ENCODE measurements at regions not wholly inside any gene's neighbourhood (a gene's known extent, or its start where the extent isn't known, plus 50 kb on each side); places are given as distances from the start of the nearest gene placed in this dataset.
"Not testable (repeated sequence)": the region's sequence is repeated elsewhere in the genome, so short reads cannot be mapped to it uniquely, and the experiment has no call there.

GRCh38 chr4:67332627-67333026, 212.7 kb downstream of the CENPC start:
- DNase-seq (ENCODE audit: low spot score): no peak

GRCh38 chr4:67328393-67328792, 216.9 kb downstream of the CENPC start:
- DNase-seq (ENCODE audit: low spot score): no peak

DNA sequence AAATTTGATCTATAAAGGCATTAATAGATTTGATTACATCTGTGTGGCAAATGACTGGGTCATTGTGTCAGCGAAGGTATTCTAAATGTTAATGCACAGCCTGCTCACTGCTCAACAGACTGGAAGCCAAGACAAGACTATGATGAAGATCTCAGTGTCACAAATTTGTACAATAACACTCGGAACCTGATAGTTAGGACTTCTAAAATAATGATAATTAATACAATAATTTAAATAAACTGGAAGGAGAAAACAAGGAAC, 217.4 kb downstream of the CENPC start:
- DNase-seq (ENCODE audit: low spot score): no peak

GRCh38 chr4:67327245-67328017, 217.9 kb downstream of the CENPC start:
- DNase-seq (ENCODE audit: low spot score): no peak

GRCh38 chr4:67325791-67326190, 219.5 kb downstream of the CENPC start:
- DNase-seq (ENCODE audit: low spot score): no peak

DNA sequence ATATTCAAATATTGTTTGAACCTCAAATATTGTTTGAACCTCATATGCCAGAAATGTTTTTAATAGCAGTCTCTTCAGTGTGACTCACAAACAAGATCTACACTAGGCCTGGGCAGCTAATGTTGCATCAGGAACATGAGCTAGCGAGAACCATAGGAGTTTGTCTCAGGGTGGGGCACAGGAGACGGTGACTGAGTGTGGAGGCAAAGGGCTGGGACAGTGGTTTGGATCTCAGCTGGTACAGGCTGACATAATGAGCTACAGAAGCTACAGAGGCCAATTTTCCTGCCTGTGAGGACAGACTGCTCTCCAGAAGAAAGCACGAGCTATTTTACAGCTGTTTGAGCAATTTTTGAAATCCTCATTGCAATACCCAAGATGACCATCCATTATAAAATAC, 224.7 kb downstream of the CENPC start:
- DNase-seq (ENCODE audit: low spot score): no peak

DNA sequence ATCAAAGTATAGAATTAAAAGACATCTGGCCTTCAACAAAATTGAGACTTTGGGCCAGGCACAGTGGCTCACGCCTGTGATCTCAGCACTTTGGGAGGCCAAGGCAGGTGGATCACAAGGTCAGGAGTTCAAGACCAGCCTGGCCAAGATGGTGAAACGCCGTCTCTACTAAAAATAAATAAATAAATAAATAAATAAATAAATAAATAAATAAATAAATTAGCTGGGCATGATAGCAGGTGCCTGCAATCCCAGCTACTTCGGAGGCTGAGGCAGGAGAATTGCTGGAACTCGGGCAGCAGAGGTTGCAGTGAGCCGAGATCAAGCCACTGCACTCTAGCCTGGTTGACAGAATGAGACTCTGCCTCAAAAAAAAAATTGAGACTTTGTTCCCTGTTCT, 225.7 kb downstream of the CENPC start:
- DNase-seq (ENCODE audit: low spot score): not testable (repeated sequence)

DNA sequence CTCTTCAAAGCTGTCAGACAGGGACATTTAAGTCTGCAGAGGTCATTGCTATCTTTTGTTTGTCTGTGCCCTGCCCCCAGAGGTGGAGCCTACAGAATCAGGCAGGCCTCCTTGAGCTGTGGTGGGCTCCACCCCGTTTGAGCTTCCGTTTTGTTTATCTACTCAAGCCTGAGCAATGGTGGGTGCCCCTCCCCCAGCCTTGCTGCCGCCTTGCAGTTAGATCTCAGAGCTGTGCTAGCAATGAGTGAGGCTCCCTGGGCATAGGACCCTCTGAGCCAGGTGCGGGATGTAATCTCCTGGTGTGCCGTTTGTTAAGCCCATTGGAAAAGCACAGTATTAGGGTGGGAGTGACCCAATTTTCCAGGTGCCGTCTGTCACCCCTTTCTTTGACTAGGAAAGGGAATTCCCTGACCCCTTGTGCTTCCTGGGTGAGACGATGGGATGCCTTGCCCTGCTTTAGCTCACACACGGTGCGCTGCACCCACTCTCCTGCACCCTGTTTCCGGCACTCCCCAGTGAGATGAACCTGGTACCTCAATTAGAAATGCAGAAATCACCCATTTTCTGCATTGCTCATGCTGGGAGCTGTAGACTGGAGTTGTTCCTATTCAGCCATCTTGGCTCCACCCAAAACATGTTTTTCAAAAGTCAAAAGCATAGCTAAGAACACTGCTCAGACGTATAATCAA, 244.7 kb downstream of the CENPC start:
- DNase-seq (ENCODE audit: low spot score): not testable (repeated sequence)

DNA sequence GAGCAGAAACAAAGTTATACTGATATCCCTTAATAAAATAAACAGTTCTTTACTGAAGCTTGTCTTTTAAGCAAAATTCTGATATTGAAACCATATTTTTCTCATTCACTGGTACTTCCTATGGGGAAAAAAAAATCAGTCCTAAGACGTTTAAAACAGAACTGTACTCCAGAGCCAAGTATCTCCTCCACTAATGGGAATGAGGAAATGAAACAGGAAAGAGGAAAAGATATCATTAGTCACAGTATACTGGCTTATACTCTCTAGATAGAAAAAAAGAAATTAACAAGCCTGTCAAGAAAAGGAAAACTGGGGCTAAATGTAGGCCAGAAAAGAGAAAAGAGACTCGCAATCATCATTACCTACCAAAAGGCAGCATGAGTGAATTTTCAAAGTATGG, 252.7 kb downstream of the CENPC start:
- DNase-seq (ENCODE audit: low spot score): no peak

- no peak for DNase-seq (ENCODE audit: low spot score)
Observed at GRCh38 chr4:67292045-67292444, 253.3 kb downstream of the CENPC start.

GRCh38 chr4:67291644-67292043, 253.7 kb downstream of the CENPC start:
- no peak for DNase-seq (ENCODE audit: low spot score)

DNA sequence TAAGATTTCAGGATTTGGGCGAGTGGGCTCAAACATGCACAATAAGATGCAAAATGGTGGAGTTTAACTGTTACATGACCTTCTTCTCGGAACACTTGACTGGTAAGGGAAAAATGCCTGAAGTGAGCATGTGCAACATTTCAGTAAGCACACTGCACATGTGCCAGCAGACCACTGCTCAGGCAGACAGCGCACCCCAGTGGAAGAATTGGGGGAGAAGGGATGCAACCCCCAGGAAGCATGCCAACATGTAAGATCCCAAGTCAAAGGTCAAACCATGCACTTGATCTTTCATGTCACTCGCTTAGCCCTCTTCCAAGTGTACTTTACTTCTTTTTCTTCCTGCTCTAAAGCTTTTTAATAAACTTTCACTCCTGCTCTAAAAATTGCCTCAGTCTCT, 256.3 kb downstream of the CENPC start:
- DNase-seq (ENCODE audit: low spot score): no peak

DNA sequence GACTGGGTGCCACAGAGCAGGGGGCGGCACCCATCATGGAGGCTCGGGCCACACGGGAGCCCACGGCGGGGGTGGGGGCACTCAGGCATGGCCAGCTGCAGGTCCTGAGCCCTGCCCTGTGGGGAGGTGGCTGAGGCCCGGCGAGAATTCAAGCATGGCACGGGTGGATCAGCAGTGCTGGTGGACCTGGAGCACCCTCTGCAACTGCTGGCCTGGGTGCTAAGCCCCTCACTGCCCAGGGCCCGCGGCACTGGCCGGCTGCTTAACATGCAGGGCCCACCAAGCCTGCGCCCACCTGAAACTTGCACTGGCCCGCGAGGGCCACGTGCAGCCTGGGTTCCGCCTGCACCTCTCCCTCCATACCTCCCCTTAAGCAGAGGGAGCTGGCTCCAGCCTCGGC, 258.6 kb downstream of the CENPC start:
- no peak for DNase-seq (ENCODE audit: low spot score)

DNA sequence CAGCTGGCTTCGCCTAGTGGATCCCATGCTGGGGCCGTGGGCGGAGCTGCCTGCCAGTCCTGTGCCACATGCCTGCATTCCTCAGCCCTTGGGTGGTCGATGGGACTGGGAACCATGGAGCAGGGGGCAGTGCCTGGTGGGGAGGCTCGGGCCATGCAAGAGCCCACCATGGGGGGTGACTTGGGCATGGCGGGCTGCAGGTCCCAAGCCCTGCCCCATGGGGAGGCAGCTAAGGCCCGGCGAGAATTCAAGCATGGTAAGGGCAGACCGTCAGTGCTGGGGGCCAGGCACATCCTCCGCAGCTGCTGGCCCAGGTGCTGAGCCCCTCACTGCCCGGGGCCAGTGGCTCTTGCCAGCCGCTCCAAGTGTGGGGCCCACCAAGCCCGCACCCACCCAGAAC, 262.6 kb downstream of the CENPC start:
- DNase-seq (ENCODE audit: low spot score): no peak

DNA sequence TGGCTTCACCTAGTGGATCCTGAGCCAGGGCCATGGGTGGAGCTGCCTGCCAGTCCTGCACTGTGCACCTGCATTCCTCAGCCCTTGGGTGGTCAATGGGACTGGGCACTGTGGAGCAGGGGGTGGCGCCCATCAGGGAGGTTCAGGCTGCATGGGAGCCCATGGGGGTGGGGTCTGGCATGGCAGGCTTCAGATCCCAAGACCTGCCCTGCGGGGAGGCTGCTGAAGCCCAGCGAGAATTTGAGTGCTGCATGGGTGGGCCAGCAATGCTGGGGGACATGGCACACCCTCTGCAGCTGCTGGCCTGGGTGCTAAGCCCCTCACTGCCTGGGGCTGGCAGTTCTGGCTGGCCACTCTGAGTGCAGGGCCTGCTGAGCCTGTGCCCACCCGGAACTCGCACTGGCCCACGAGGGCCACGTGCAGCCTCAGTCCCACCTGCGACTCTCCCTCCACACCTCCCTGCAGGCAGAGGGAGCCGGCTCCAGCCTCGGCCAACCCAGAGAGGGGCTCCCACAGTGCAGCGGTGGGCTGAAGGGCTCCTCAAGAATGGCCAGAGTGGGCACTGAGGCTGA, 270.0 kb downstream of the CENPC start:
- DNase-seq (ENCODE audit: low spot score): no peak

DNA sequence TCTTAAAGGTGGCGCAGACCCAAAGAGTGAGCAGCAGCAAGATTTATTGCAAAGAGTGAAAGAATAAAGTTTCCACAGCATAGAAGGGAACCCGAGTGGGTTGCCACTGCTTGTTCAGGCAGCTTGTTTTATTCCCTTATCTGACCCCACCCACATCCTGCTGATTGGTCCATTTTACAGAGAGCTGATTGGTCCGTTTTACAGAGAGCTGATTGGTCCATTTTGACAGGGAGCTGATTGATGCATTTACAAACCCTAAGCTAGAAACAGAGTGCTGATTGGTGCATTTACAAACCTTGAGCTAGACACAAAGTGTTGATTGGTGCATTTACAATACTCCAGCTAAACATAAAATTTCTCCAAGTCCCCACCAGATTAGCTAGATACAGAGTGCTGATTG, 270.6 kb downstream of the CENPC start:
- not testable (repeated sequence) for DNase-seq (ENCODE audit: low spot score)

- no peak for DNase-seq (ENCODE audit: low spot score)
Observed at GRCh38 chr4:67273666-67274065, 271.6 kb downstream of the CENPC start.

GRCh38 chr4:67261971-67262370, 283.3 kb downstream of the CENPC start:
- no peak for DNase-seq (ENCODE audit: low spot score)

DNA sequence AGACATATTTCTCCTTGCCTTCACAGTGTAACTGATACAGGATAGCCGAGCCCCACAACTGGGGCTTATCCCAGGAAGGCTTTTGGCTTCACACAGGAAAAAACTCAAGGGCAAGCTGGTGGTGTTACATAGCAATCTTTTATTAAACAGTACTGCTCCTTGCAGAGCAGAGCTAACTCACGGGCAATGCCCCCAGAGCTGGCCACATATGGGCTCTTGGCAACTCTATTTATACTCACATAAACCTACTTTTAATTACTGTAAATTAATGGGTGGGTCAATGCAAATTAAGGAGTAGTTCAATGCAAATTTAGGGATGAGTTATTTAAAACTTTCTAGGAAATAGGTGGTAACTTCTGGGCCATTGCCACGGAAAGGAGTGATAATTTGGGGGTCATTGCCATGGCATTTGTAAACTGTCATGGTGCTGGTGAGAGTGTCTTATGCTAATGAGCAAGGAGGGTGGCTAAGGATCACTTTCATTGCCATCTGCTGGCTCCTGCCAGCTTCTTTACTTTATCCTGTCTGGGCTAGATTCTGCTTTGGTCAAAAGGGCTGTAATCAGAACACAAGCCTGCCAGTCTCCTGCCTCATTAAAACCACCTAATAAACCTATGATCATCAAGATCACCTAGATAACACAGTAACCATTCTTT, 288.8 kb downstream of the CENPC start:
- DNase-seq (ENCODE audit: low spot score): no peak

- DNase-seq (ENCODE audit: low spot score): no peak
Observed at GRCh38 chr4:67250131-67250896, 295.0 kb downstream of the CENPC start.

DNA sequence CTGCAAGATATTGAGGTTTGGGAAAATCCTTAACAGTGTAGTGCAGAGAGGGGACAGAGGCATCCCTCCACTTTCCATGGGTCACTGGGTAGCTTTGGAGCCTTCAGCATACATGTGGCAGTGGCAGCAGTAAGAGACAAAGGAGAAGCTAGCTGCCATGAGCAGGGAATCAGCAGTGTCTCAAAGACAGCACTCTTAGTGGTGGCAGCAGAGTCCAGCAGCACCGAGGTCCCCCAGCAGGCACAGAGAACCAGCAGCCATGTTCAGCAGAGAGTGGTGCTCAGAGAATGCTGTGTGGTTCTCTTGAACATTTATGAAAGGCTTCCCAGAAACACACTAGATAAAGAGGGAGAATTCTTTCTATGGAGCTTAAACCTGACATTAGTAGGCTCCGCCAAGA, 308.5 kb downstream of the CENPC start:
- DNase-seq (ENCODE audit: low spot score): no peak

DNA sequence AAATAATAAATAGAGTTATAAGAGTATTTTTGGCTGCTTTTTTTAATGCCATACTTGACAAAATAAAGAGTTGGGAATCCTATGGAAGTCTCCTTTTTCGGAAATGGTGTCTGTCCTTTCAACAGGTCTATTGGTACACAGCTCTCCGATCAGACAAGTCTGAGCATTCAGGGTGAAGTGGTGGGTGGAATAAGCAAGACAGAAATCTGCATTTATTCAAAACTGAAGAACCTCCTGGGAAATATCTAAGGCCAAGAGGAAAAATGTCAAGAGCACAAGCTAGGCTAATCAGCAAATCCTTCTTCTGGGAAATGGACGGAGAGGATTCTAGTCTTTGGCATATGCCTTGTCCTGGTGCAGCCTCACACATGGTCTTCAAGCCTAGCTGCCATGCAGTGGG, 309.0 kb downstream of the CENPC start:
- no peak for DNase-seq (ENCODE audit: low spot score)
